NCI-H1694 (cell line): ENCODE measurements at regions not wholly inside any gene's neighbourhood (a gene's known extent, or its start where the extent isn't known, plus 50 kb on each side); places are given as distances from the start of the nearest gene placed in this dataset.

Source experiments
- DNase-seq: peaks from one replicate; lab custom pipeline; 2025; lab: John Stamatoyannopoulos, UW

GRCh38 chr18:54020156-54020745 is 204.2 kb downstream of the MBD2 start:
- DNase-seq: no peak

- DNase-seq: no peak
Observed at GRCh38 chr18:54019641-54020040, 204.8 kb downstream of the MBD2 start.

DNA sequence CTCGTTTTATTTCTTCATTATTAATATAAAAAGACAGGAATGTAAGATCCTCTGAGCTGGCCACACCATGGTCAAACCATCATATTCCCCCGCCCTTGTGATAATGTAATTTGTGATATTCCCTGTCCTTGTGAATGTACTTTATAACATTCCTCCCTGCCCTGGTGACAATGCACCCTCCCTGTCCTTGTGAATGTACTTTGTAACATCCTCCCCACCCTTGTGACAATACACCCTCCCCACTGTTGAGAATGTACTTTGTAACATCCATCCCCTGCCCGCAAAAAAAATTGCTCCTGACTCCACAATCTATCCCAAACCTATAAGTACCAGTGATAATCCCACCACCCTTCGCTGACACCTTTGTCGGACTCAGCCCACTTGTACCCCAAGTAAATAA is 211.0 kb downstream of the MBD2 start:
- DNase-seq: no peak

DNA sequence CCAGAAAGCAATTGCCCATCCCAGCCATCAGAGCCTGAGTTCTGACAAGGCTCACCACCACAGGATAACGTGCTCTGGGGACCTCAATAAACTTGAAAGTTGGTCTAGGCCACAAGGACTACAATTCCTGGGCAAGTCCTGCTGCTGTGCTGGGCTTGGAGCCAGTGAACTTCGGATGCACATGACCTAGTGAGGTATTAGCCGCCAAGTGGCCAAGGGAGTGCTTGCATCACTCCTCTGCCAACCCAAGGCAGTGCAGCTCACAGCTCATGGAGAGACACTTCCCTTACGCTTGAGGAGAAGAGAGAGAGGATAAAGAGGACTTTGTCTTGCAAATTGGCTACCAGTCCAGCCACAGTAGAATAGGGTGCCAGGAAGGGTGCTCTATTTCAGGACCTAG is 219.6 kb downstream of the MBD2 start:
- no peak for DNase-seq

DNA sequence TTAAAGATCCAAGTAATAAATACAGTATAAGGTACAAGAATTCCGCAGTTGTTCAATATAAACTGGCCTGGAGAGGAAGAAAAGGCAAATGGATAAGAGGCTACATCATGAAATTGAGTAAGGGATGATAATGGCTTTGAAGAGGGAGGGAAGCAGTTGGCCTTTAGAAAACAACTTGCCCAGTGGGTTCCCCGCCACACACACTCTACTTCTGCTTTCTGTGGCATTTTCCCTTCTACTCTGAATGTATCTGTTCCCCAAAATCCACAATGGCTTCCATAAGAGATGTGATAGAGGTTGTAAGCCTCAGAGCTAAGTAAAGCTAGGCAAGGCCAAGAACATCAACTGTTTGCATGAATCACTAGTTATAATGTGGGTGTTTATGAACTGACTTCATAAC is 221.3 kb downstream of the MBD2 start:
- DNase-seq: no peak

DNA sequence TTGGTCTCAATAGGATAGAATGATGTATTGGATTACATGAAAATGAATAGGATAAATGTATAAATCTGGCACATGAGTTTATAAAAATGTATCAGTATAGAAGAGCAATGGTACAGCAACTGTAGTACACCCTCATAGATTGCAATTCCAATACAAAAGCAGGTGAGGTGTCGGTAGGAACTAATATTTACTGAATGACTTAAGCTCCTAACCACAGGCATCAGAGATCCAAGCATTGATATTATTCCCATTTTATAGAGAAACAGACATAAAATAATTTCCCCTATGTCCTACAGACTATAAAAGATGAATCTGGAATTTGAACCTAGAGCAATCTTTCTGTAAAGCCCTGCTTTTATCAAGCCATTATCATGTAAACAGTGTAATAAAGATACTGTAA is 227.4 kb downstream of the MBD2 start:
- no peak for DNase-seq

- no peak for DNase-seq
Observed at GRCh38 chr18:53994016-53994415, 230.5 kb downstream of the MBD2 start.

DNA sequence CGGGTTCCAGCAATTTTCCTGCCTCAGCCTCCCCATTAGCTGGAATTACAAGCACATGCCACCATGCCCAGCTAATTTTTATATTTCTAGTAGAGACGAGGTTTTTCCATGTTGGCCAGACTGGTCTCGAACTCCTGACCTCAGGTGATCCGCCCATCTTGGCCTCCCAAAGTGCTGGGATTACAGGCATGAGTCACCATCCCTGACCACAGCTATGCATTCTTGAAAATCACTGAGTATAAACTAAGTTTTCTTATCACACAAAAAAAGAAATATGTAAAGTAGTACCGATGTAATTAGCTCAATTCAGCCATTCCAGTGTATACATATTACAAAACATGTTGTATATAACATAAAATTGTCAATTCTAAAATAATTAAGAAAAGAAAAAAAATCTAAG is 232.7 kb downstream of the MBD2 start:
- no peak for DNase-seq

DNA sequence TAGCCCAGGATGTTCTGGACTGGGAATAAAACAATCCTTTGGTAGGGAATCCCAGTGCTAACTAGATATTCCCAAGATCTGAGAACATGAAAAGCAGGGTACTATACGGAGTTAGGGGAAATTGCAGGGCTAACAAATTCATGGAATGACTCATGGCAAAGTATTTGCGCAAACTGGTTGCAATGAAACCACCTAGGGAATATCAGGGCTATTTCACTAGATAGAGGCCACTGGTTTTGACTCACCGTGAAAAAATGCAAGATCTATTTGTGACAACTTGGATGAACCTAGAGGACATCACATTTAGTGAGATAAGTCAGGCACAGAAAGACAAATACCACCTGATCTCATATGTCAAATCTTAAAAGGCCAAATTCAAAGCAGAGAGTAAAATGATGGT is 233.3 kb downstream of the MBD2 start:
- DNase-seq: no peak

DNA sequence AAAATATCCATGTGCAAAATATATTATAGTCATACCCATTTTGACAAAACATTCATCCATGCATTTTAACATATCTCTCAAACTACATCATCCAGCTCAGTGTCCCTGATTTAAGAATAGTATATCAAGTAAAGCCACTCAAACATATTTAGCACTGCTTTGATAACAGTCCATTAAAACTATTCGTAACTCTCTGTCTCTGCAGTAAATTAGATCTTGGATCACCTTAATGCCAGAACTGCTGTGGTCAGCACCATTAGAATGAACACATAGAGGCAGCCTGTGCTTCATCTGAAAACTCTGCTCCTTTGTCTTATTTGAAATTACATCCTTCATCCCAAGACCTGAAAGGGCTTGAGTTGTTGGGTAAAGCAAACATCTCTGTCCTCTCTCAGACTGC is 234.0 kb downstream of the MBD2 start:
- no peak for DNase-seq

GRCh38 chr18:53984021-53984420 is 240.4 kb downstream of the MBD2 start:
- DNase-seq: no peak

DNA sequence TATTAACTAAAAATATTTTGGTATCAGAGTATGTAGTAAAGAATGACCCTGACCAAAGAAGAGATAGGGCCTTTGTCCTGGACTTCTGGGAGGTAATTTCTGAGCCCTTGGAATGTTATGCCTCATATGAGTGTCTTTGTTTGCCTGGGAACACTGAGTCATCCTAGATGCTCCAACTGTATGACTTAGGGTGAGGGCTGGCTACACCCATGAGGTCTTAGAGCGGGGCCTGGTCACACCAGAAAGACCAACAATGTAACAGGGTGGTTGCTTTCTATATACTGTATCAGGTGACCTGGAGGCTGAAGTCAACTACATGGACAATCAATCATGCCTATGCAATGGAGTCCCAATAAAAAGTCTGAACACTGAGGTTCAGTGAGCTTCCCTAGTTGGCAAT is 253.1 kb downstream of the MBD2 start:
- no peak for DNase-seq

- DNase-seq: no peak
Observed at GRCh38 chr18:53952700-53953099, 271.8 kb downstream of the MBD2 start.

GRCh38 chr18:53950545-53950944 is 273.9 kb downstream of the MBD2 start:
- no peak for DNase-seq

GRCh38 chr18:53948991-53949390 is 275.5 kb downstream of the MBD2 start:
- no peak for DNase-seq

GRCh38 chr18:53947092-53947640 is 277.3 kb downstream of the MBD2 start:
- no peak for DNase-seq

- no peak for DNase-seq
Observed at GRCh38 chr18:53946594-53946993, 277.9 kb downstream of the MBD2 start.

GRCh38 chr18:53944721-53945120 is 279.7 kb downstream of the MBD2 start:
- no peak for DNase-seq

DNA sequence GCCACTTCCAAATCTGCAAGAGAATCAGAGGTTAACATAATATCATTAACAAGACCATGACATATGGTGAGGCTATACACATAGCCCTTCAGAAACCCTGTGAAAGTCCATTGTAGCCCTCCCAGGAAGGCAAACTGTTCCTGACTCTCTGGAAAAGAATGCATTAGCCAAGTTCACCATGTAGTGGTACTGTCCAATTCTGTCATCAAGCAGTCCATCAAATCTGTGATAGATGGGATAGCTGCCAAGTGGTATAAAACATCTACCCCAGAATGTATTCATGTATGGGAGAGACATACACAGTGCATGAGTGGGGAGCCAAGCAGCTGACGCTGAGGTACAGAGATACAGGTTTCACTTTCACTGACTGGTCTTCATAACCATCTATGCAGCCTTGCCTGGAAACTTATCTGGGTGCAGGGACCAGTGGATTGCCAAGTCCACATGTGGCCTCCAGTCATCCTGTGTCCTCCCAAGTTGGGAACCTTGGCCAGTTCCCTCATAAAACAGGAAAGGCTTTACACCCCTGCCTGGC is 281.1 kb downstream of the MBD2 start:
- DNase-seq: no peak

GRCh38 chr18:53941601-53942338 is 282.7 kb downstream of the MBD2 start:
- DNase-seq: no peak

DNA sequence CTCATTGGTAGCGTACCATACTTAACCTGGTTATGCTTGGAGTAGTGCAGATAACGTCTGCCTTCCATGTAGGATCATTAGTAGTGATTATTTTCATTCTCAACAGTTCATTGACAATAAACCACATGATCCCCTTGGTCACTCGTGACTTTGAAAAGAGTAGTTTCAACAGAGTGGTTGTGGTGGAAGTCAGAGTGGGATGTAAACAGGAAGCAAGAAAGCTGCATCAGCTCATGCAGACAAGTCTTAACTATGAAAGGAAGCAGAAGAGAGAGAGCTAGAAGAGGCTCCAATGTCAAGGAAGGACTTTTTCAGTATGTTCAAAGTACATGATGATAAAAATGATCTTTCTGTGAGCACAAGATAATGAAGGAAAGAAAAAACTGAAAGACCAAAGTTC is 287.4 kb downstream of the MBD2 start:
- no peak for DNase-seq

GRCh38 chr18:53935803-53936202 is 288.7 kb downstream of the MBD2 start:
- no peak for DNase-seq

DNA sequence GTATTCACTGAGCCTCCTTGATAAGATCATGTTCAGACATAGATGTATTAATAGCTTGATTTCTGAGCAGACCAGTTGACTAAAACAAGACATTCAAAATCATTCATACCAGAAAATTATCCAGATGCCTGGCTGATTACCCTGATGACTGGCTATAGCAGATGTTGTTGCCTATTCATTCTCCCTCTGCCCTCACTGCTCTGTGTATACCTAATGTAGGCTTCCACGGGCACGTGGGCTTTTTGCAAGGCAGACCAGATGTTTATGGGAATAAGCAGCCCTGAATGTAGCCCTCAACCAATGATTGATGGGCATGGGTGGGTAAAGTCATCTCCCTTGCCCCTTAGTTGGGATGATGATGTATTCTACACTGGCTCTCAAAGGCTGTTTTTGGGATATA is 289.1 kb downstream of the MBD2 start:
- DNase-seq: no peak
